ENCODE measurements at regions not wholly inside any gene's neighbourhood (a gene's known extent, or its start where the extent isn't known, plus 50 kb on each side); places are given as distances from the start of the nearest gene placed in this dataset.

DNA sequence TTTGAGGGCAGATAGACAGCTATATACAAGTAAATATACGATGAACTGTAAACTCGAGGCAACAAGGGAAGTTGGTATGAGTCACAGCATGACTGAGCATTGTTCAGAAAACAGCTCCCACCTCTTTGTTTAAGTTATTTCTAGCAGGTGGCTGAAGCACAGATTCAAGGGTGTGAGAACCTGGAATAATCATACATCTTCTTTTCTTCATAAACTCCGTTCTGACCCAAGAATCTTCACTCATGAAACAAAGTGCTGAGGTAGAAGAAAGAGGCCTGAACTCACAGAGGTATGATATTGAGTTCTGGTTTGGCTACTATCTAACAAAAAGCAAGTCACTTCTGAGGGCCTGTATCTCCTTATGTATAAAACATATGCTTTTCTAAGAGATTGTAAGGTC is 364.1 kb upstream of the KITLG start:
- H3K9me3 ChIP-seq (ENCODE audit: control insufficient read depth, low read length), result no peaks in the 10 kb centered on the region
- H4K8ac ChIP-seq (ENCODE audit: low read length), result no peak overlapping the region
- no peak overlapping the region for H2AK5ac ChIP-seq (ENCODE audit: low read length, severe bottlenecking)
- H3K23ac ChIP-seq (ENCODE audit: low read length in 2 of 2), result no peak overlapping the region
- H2AFZ ChIP-seq (ENCODE audit: low read depth, low read length), result no peak overlapping the region
- H3K4me2 ChIP-seq (ENCODE audit: low read length, poor library complexity, severe bottlenecking), result no peak overlapping the region
- H3K4me3 ChIP-seq (ENCODE audit: insufficient read depth in 1 of 2, low read depth in 1 of 2, low read length in 2 of 2), result no peak overlapping the region
- no peak overlapping the region for H2BK120ac ChIP-seq (ENCODE audit: low read depth, low read length)
- H3K14ac ChIP-seq (ENCODE audit: low read length in 2 of 2), result no peak overlapping the region
- H2BK5ac ChIP-seq (ENCODE audit: low read depth, low read length, poor library complexity, severe bottlenecking), result no peak overlapping the region
- 0% methylated on average over 2 of the region's 3 CpGs for WGBS
- H3K79me1 ChIP-seq (replicated peaks; ENCODE audit: low read length, poor library complexity, severe bottlenecking), result no peaks in the 10 kb centered on the region
- H3K36me3 ChIP-seq (ENCODE audit: control insufficient read depth in 1 of 2, insufficient read depth in 2 of 2, low read depth in 1 of 2, low read length in 2 of 2), result no peaks in the 10 kb centered on the region
- H3K4ac ChIP-seq (ENCODE audit: low read depth in 1 of 2, low read length in 2 of 2), result no peak overlapping the region
- H3K18ac ChIP-seq (ENCODE audit: low read depth in 1 of 2, low read length in 2 of 2), result no peak overlapping the region
- no peak overlapping the region for H2BK12ac ChIP-seq (ENCODE audit: low read length in 2 of 2)
- H3K27ac ChIP-seq (ENCODE audit: low read length, poor library complexity, severe bottlenecking), result no peak overlapping the region
- no peak overlapping the region for H2BK15ac ChIP-seq (ENCODE audit: low read depth, poor library complexity, severe bottlenecking)
- no peaks in the 10 kb centered on the region for H3K4me1 ChIP-seq (ENCODE audit: control insufficient read depth, insufficient read depth, low read depth, low read length)
- no peak overlapping the region for H4K91ac ChIP-seq (ENCODE audit: low read length)
- peak; percentile 47 for DNase-seq
- H3K9ac ChIP-seq (ENCODE audit: low read length), result no peak overlapping the region
- no peaks in the 10 kb centered on the region for H3K27me3 ChIP-seq (ENCODE audit: control insufficient read depth in 1 of 2, insufficient read depth in 1 of 2, low read length in 2 of 2)

GRCh38 chr12:88940854-88941253 is 360.6 kb upstream of the KITLG start:
- Histone ChIP-seq H4K91ac (ENCODE audit: low read length) (no peak overlapping the region), H3K23ac (ENCODE audit: low read length in 2 of 2) (no peak overlapping the region), H3K14ac (ENCODE audit: low read length in 2 of 2) (no peak overlapping the region), H4K8ac (ENCODE audit: low read length) (no peak overlapping the region), H3K4me3 (ENCODE audit: insufficient read depth in 1 of 2, low read depth in 1 of 2, low read length in 2 of 2) (no peak overlapping the region), H3K27ac (ENCODE audit: low read length, poor library complexity, severe bottlenecking) (no peak overlapping the region), H3K79me1 (replicated peaks; ENCODE audit: low read length, poor library complexity, severe bottlenecking) (no peaks in the 10 kb centered on the region), H2AK5ac (ENCODE audit: low read length, severe bottlenecking) (no peak overlapping the region), H3K4me1 (ENCODE audit: control insufficient read depth, insufficient read depth, low read depth, low read length) (no peaks in the 10 kb centered on the region), H3K27me3 (ENCODE audit: control insufficient read depth in 1 of 2, insufficient read depth in 1 of 2, low read length in 2 of 2) (no peaks in the 10 kb centered on the region), H3K4me2 (ENCODE audit: low read length, poor library complexity, severe bottlenecking) (no peak overlapping the region), H2BK12ac (ENCODE audit: low read length in 2 of 2) (no peak overlapping the region), H3K4ac (ENCODE audit: low read depth in 1 of 2, low read length in 2 of 2) (no peak overlapping the region), H2BK15ac (ENCODE audit: low read depth, poor library complexity, severe bottlenecking) (no peak overlapping the region), H3K18ac (ENCODE audit: low read depth in 1 of 2, low read length in 2 of 2) (no peak overlapping the region), H3K9me3 (ENCODE audit: control insufficient read depth, low read length) (no peaks in the 10 kb centered on the region), H2AFZ (ENCODE audit: low read depth, low read length) (no peak overlapping the region), H2BK5ac (ENCODE audit: low read depth, low read length, poor library complexity, severe bottlenecking) (no peak overlapping the region), H3K9ac (ENCODE audit: low read length) (no peak overlapping the region), H2BK120ac (ENCODE audit: low read depth, low read length) (no peak overlapping the region), H3K36me3 (ENCODE audit: control insufficient read depth in 1 of 2, insufficient read depth in 2 of 2, low read depth in 1 of 2, low read length in 2 of 2) (no peaks in the 10 kb centered on the region)
- no peak for DNase-seq
- 96% methylated on average over 2 of the region's 2 CpGs for WGBS

DNA sequence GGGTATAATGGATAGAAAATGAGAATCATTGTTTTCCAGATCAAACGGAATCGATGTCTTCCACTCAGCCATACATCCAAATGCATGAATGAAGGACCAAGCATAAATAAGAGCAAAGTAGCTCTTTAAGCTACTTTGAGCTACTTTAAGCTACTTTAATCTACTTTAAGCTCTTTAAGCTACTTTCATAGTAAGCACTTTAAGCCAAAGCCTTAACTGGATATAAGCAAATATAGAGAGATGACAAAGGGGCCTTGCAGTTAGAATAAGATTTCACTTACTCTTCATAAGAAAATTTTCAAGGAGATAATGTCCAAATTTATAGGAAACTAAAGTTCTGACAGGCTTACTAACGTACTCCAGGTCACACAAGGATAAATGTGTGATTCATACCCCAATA is 355.6 kb upstream of the KITLG start:
- H3K4me2 ChIP-seq (ENCODE audit: low read length, poor library complexity, severe bottlenecking), result no peak overlapping the region
- H4K91ac ChIP-seq (ENCODE audit: low read length), result no peak overlapping the region
- no peak overlapping the region for H4K8ac ChIP-seq (ENCODE audit: low read length)
- no peak overlapping the region for H3K4me3 ChIP-seq (ENCODE audit: insufficient read depth in 1 of 2, low read depth in 1 of 2, low read length in 2 of 2)
- no peaks in the 10 kb centered on the region for H3K9me3 ChIP-seq (ENCODE audit: control insufficient read depth, low read length)
- H3K36me3 ChIP-seq (ENCODE audit: control insufficient read depth in 1 of 2, insufficient read depth in 2 of 2, low read depth in 1 of 2, low read length in 2 of 2), result no peaks in the 10 kb centered on the region
- no peak overlapping the region for H3K9ac ChIP-seq (ENCODE audit: low read length)
- H2BK12ac ChIP-seq (ENCODE audit: low read length in 2 of 2), result no peak overlapping the region
- H3K4me1 ChIP-seq (ENCODE audit: control insufficient read depth, insufficient read depth, low read depth, low read length), result peaks cover 1% of the 10 kb centered on the region
- H2AFZ ChIP-seq (ENCODE audit: low read depth, low read length), result no peak overlapping the region
- no peaks in the 10 kb centered on the region for H3K27me3 ChIP-seq (ENCODE audit: control insufficient read depth in 1 of 2, insufficient read depth in 1 of 2, low read length in 2 of 2)
- no peak overlapping the region for H2BK5ac ChIP-seq (ENCODE audit: low read depth, low read length, poor library complexity, severe bottlenecking)
- H2BK120ac ChIP-seq (ENCODE audit: low read depth, low read length), result no peak overlapping the region
- H3K23ac ChIP-seq (ENCODE audit: low read length in 2 of 2), result peak overlapping the region in 1 of 2 experiments; percentile 40
- WGBS, result 93% methylated on average over 3 of the region's 3 CpGs
- DNase-seq, result no peak
- no peaks in the 10 kb centered on the region for H3K79me1 ChIP-seq (replicated peaks; ENCODE audit: low read length, poor library complexity, severe bottlenecking)
- H2AK5ac ChIP-seq (ENCODE audit: low read length, severe bottlenecking), result no peak overlapping the region
- H3K27ac ChIP-seq (ENCODE audit: low read length, poor library complexity, severe bottlenecking), result no peak overlapping the region
- H3K4ac ChIP-seq (ENCODE audit: low read depth in 1 of 2, low read length in 2 of 2), result no peak overlapping the region
- no peak overlapping the region for H3K14ac ChIP-seq (ENCODE audit: low read length in 2 of 2)
- no peak overlapping the region for H2BK15ac ChIP-seq (ENCODE audit: low read depth, poor library complexity, severe bottlenecking)
- H3K18ac ChIP-seq (ENCODE audit: low read depth in 1 of 2, low read length in 2 of 2), result no peak overlapping the region

DNA sequence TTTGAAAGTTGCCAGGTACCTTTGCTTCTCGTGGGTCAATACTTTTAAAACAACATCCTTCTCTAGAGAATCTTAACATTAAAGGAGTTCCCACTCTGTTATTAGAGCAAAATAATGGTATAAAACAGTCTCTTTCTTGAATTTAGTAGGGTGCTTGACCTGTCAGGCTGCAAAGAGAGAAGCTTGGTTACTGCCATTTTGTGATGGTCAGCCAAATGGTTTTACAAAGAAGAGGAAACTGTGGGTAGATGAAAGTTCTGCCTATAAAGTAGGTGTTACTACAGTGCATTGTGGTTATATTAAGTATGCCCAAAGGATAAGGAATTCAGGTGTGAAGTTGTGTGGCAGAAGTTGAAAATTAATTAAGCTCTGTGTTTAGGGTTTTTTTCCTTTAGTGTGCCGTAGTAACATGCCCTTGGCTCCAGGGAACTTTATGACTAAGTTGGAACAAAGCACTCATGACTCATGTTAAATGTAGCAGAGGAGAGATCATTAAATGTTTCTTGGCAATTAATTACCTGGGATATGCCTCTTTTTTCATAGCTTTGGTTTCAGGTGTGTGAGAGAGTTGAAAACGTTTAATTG is 354.0 kb upstream of the KITLG start:
- no peak overlapping the region for H3K14ac ChIP-seq (ENCODE audit: low read length in 2 of 2)
- H3K18ac ChIP-seq (ENCODE audit: low read depth in 1 of 2, low read length in 2 of 2), result no peak overlapping the region
- H4K8ac ChIP-seq (ENCODE audit: low read length), result no peak overlapping the region
- H3K27me3 ChIP-seq (ENCODE audit: control insufficient read depth in 1 of 2, insufficient read depth in 1 of 2, low read length in 2 of 2), result no peaks in the 10 kb centered on the region
- no peak overlapping the region for H3K4ac ChIP-seq (ENCODE audit: low read depth in 1 of 2, low read length in 2 of 2)
- no peak overlapping the region for H2BK12ac ChIP-seq (ENCODE audit: low read length in 2 of 2)
- H2BK120ac ChIP-seq (ENCODE audit: low read depth, low read length), result no peak overlapping the region
- H3K9me3 ChIP-seq (ENCODE audit: control insufficient read depth, low read length), result no peaks in the 10 kb centered on the region
- H3K4me2 ChIP-seq (ENCODE audit: low read length, poor library complexity, severe bottlenecking), result no peak overlapping the region
- H4K91ac ChIP-seq (ENCODE audit: low read length), result no peak overlapping the region
- no peaks in the 10 kb centered on the region for H3K36me3 ChIP-seq (ENCODE audit: control insufficient read depth in 1 of 2, insufficient read depth in 2 of 2, low read depth in 1 of 2, low read length in 2 of 2)
- 57% methylated on average over 3 of the region's 3 CpGs for WGBS
- DNase-seq, result no peak
- no peak overlapping the region for H2AK5ac ChIP-seq (ENCODE audit: low read length, severe bottlenecking)
- no peak overlapping the region for H2BK15ac ChIP-seq (ENCODE audit: low read depth, poor library complexity, severe bottlenecking)
- peaks cover 4% of the 10 kb centered on the region for H3K4me1 ChIP-seq (ENCODE audit: control insufficient read depth, insufficient read depth, low read depth, low read length)
- no peak overlapping the region for H3K23ac ChIP-seq (ENCODE audit: low read length in 2 of 2)
- H2AFZ ChIP-seq (ENCODE audit: low read depth, low read length), result no peak overlapping the region
- no peak overlapping the region for H2BK5ac ChIP-seq (ENCODE audit: low read depth, low read length, poor library complexity, severe bottlenecking)
- peak overlapping the region; percentile 66 for H3K27ac ChIP-seq (ENCODE audit: low read length, poor library complexity, severe bottlenecking)
- no peaks in the 10 kb centered on the region for H3K79me1 ChIP-seq (replicated peaks; ENCODE audit: low read length, poor library complexity, severe bottlenecking)
- no peak overlapping the region for H3K4me3 ChIP-seq (ENCODE audit: insufficient read depth in 1 of 2, low read depth in 1 of 2, low read length in 2 of 2)
- no peak overlapping the region for H3K9ac ChIP-seq (ENCODE audit: low read length)
